ENCODE measurements at regions not wholly inside any gene's neighbourhood (a gene's known extent, or its start where the extent isn't known, plus 50 kb on each side); places are given as distances from the start of the nearest gene placed in this dataset.

DNA sequence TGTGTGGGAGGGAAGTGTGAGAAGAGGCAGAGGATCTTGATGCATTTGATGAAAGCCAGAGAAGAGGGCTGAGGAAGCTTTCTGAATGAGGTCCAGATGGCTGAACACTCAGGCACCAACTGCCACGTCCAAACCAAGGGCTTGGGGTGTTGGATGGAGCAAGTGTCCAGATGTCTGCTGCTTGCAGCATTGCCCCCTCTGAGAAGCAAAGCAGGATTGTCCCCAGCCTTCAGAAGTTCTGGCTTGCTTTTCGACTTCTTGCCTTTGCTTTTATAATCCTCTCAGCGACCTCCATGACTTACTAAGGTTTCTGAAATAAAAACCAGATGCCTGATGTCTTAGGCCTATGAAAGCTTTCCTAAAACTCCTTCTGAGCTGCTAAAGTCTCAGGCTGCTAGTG, 182.5 kb downstream of the HUNK start:
- Mint-ChIP-seq H3K36me3 (ENCODE audit: low read depth) (no peaks in the 10 kb centered on the region), H3K4me3 (no peak overlapping the region), H3K27me3 (peaks cover 6% of the 10 kb centered on the region), H3K27ac (no peak overlapping the region), H3K4me1 (no peaks in the 10 kb centered on the region)
- DNase-seq, result no peak
- ATAC-seq, result no peak
- no peaks in the 10 kb centered on the region for H3K9me3 ChIP-seq (ENCODE audit: control insufficient read depth, low read length, poor library complexity, severe bottlenecking)
